Stimulated activated naive CD8-positive, alpha-beta T cell treated with anti-CD3 and anti-CD28 coated beads, Interleukin-15, amount 100 ng/mL, for 72 hours (primary cell): ENCODE measurements at regions not wholly inside any gene's neighbourhood (a gene's known extent, or its start where the extent isn't known, plus 50 kb on each side); places are given as distances from the start of the nearest gene placed in this dataset.
"Not testable (repeated sequence)": the region's sequence is repeated elsewhere in the genome, so short reads cannot be mapped to it uniquely, and the experiment has no call there.

Source experiments
- ATAC-seq: fragments of 150-1000 bp; cut with Tn5 transposase; 2 replicates; pipeline ENCODE4 v1.10.0; 2021; ENCODE audit warnings: mild to moderate bottlenecking, moderate library complexity
- DNase-seq, 2 donors: peaks; one replicate each; pipeline ENCODE4 v3.0.0; 2021 to 2022
- H3K27ac Mint-ChIP-seq, 2 donors: one replicate each; pipeline ENCODE4 v1.8.0; 2022; ENCODE audit warnings: mild to moderate bottlenecking in 2 of 2, mixed read lengths in 2 of 2, moderate library complexity in 2 of 2
- H3K27me3 Mint-ChIP-seq: one replicate; pipeline ENCODE4 v1.8.0; 2022; ENCODE audit warnings: mixed read lengths
- H3K4me1 Mint-ChIP-seq: one replicate; pipeline ENCODE4 v1.8.0; 2022; ENCODE audit warnings: mild to moderate bottlenecking, mixed read lengths
- H3K4me3 Mint-ChIP-seq, 2 donors: one replicate each; pipeline ENCODE4 v1.8.0; 2022; ENCODE audit warnings: mild to moderate bottlenecking in 2 of 2, mixed read lengths in 2 of 2, moderate library complexity in 1 of 2
- H3K9me3 Mint-ChIP-seq, 2 donors: one replicate each; pipeline ENCODE4 v1.8.0; 2022; ENCODE audit warnings: mixed read lengths in 2 of 2

DNA sequence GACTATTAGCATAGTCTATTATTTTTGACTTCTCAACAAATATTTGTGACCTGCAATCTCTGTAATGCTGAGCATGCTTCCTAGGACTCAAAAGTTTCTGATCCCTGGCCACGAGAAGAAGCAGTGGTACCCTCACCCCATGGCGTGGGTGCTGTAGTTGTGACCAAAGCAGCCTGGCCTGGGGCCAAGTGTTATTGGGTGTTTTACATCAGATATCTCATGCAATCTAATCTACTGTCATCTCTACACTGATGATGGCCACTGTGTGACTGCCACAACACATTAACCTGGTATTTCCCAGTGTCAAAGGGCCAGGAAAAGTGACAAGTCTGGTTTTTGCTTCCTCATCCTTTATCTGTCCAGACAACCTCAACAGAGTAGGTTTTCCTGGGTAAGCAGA is 80.8 kb upstream of the WIPF1 start:
- DNase-seq (no peak), ATAC-seq (no peak)
- no peaks in the 10 kb centered on the region for H3K9me3 Mint-ChIP-seq
- peak overlapping the region; percentile 33 to 85 for H3K27ac Mint-ChIP-seq
- no peaks in the 10 kb centered on the region for H3K27me3 Mint-ChIP-seq
- H3K4me3 Mint-ChIP-seq: peak overlapping the region in 1 of 2 donors; percentile 1
- H3K4me1 Mint-ChIP-seq: peaks cover 66% of the 10 kb centered on the region

DNA sequence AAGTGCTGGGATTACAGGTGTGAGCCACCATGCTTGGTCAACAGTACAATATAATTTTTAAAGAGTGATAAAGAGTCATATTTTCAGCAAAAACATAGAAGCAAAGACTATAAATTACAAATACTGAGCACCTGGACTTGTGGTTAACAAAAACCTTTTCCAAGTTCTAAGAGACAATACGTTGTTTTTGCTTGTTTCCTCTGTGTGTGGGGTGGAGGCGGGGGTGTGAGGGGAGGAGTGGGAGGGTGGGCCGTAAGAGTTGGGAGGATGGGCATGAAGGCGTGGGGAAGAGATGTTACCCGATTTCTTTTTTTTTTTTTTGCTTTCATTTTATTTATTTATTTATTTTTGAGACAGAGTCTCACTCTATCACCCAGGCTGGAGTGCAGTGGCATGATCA is 78.0 kb upstream of the WIPF1 start:
- DNase-seq (no peak), ATAC-seq (no peak)
- no peak overlapping the region for H3K27ac Mint-ChIP-seq
- H3K4me3 Mint-ChIP-seq: peak overlapping the region; percentile 20 to 54
- H3K4me1 Mint-ChIP-seq: peaks cover 55% of the 10 kb centered on the region
- peaks cover 7 to 10% of the 10 kb centered on the region in 2 donors for H3K9me3 Mint-ChIP-seq
- H3K27me3 Mint-ChIP-seq: no peaks in the 10 kb centered on the region

DNA sequence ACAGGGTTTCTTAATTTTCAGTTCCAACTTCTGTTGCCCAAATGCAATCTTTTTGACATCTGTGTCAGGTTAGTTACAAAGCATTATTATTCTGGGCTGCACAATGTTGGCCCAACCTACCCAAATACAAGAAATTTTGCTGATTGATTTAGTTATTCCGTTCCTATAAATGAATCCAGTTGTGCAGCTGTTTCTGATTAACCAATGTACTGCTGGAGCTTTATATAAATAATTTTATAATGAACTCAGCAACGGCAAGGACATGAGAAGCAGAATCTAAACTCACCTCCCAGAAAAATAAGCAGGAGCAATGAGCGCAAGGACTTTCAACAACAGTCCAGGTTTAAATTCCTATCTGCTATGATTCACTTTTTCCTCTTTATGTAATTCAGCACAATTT is 76.3 kb upstream of the WIPF1 start:
- no peaks in the 10 kb centered on the region for H3K27me3 Mint-ChIP-seq
- DNase-seq (no peak), ATAC-seq (no peak)
- no peak overlapping the region for H3K27ac Mint-ChIP-seq
- H3K9me3 Mint-ChIP-seq: peaks cover 7 to 10% of the 10 kb centered on the region in 2 donors
- H3K4me1 Mint-ChIP-seq: peaks cover 43% of the 10 kb centered on the region
- no peak overlapping the region for H3K4me3 Mint-ChIP-seq

DNA sequence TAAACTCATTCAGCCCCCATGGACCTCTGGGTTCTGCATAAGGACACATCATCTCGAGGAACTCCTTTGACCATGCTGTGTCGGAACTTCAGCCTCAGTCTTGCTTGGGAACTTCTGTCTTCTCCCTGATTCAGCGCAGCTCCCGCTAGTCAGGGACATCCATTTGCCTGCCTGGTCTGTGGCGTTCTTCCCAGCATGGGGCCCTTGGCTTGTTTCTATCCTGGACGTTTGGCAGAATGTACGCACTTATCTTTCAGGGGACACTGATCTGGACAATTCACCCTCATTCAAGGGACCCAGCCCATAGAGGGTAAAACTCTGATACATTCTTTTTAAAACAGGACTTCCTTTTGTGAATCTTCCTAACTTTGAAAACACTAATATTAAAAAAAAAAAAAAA is 75.8 kb upstream of the WIPF1 start:
- ATAC-seq (no peak), DNase-seq (no peak)
- Mint-ChIP-seq H3K4me1 (peaks cover 42% of the 10 kb centered on the region), H3K27ac (no peak overlapping the region), H3K27me3 (no peaks in the 10 kb centered on the region), H3K9me3 (peaks cover 7 to 10% of the 10 kb centered on the region in 2 donors), H3K4me3 (no peak overlapping the region)

DNA sequence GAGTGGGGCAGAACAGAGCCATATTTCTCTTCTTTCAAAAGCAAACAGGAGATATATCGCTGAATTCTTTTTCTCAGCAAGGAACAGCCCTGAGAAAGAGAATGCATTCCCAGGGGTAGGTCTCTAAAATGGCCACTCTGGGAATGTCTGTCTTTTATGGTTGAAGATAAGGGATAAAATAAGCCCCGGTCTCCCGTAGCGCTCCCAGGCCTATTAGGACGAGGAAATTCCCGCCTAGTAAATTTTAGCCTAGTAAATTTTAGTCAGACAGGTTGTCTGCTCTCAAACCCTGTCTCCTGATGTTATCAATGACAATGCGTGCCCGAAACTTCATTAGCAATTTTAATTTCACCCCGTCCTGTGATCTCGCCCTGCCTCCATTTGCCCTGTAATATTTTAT is 73.9 kb upstream of the WIPF1 start:
- H3K4me1 Mint-ChIP-seq: peaks cover 42% of the 10 kb centered on the region
- not testable (repeated sequence) for ATAC-seq, H3K27me3 Mint-ChIP-seq

DNA sequence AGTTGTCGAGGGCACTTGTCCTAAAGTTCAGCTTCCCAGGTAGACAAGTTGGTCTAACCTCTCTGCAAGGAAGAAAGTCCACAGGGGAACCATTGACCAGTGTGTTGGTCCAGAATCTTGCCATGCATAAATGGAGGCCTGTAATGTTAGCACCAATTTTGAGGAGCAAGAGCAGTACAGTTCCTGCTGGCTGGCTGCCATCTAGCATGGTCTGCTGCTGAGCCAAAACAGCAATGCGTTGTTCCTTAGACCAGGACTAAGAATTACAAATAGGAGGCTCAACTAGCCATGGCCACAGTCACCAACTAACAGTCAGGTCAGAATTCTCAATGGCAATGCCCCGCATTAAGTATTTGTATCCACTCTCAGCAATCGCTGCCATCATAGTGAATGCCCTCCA is 72.8 kb upstream of the WIPF1 start:
- H3K27me3 Mint-ChIP-seq: no peaks in the 10 kb centered on the region
- H3K4me1 Mint-ChIP-seq: peaks cover 32% of the 10 kb centered on the region
- H3K27ac Mint-ChIP-seq: no peak overlapping the region
- H3K4me3 Mint-ChIP-seq: no peak overlapping the region
- peaks cover 7 to 10% of the 10 kb centered on the region in 2 donors for H3K9me3 Mint-ChIP-seq
- ATAC-seq: no peak
- DNase-seq: no peak

More for the DNA sequence above, 73.9 kb upstream of the WIPF1 start:
- DNase-seq, H3K4me3 Mint-ChIP-seq, H3K27ac Mint-ChIP-seq: not testable (repeated sequence)
- H3K9me3 Mint-ChIP-seq: peaks cover 7 to 10% of the 10 kb centered on the region in 2 donors

DNA sequence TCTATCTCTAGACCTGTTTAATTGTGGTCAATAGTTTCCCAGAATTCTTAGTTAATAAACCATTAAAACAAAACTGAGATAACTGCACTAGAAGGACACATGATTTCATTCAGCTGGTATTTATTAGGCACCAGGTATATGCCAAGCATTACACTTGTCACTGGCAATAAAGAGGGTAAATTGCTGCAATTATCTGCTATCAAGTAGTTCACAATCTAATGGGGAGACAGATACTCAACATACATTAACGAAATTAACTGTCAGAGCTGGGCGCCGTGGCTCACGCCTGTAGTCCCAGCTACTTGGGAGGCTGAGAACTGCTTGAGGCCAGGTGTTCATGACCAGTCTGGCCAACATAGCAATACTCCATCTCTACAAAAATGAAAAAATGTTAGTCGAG is 71.7 kb upstream of the WIPF1 start:
- peaks cover 32% of the 10 kb centered on the region for H3K4me1 Mint-ChIP-seq
- no peak overlapping the region for H3K4me3 Mint-ChIP-seq
- H3K9me3 Mint-ChIP-seq: peaks cover 7 to 10% of the 10 kb centered on the region in 2 donors
- no peak for DNase-seq
- H3K27ac Mint-ChIP-seq: no peak overlapping the region
- no peaks in the 10 kb centered on the region for H3K27me3 Mint-ChIP-seq
- no peak for ATAC-seq

DNA sequence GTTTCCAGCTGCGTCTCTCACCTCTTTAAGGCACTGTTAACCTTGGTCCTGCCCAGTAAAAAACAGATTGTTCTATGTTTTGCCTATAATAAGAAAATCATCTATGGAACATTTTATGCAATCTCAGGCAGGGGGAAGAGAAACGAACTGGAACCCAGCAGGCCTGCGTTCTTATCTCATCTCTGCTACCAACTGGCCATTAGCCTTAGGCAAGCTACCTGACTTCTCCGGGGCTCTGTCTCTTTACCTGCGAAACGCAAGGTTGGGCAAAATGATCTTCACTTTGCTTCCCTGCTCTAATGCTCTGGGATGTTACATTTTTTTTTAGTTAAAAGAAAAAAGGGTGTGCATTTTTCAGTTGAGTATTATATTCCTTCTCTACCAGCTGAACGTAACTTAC is 70.5 kb upstream of the WIPF1 start:
- H3K27ac Mint-ChIP-seq: no peak overlapping the region

DNA sequence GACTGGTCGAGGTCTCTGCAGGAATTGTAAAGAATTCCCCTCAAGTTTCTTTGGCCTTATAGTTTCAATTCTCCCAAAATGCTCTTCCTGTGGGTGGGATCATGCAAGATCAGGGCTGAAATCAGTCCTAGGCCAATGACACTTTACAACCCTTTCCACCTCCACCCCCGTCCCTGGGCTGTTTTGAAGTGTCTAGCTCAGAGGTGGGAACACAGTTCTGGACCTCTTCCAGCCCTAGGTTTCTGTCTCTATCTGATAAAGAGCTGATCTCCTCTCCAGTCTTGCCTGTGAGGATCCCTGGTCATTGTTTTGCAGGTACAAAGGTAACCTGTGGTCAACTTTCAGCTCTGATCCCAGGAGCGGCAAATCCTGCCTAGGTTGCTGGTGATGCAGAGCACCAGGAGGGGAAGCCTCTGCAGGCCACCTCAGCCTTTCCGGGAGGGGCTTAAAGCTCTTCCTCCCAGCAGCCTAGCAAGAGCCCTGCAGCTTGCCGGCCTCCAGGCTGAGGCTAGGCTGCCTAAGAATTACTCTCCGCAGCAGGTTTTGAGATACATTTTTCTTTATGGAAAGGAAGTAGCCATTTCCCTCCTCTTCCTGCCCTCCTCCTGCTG is 69.8 kb upstream of the WIPF1 start:
- H3K4me1 Mint-ChIP-seq: peaks cover 51% of the 10 kb centered on the region
- H3K4me3 Mint-ChIP-seq: peak overlapping the region in 1 of 2 donors; percentile 42
- ATAC-seq (peak; percentile 53), DNase-seq (no peak)
- no peaks in the 10 kb centered on the region for H3K27me3 Mint-ChIP-seq
- H3K27ac Mint-ChIP-seq: no peak overlapping the region
- peaks cover 7% of the 10 kb centered on the region in 2 donors for H3K9me3 Mint-ChIP-seq

More for the DNA sequence above, 70.5 kb upstream of the WIPF1 start:
- H3K27me3 Mint-ChIP-seq: no peaks in the 10 kb centered on the region
- H3K4me1 Mint-ChIP-seq: peaks cover 44% of the 10 kb centered on the region
- peaks cover 7 to 10% of the 10 kb centered on the region in 2 donors for H3K9me3 Mint-ChIP-seq
- no peak for DNase-seq
- ATAC-seq: no peak
- H3K4me3 Mint-ChIP-seq: peak overlapping the region; percentile 39 to 64

DNA sequence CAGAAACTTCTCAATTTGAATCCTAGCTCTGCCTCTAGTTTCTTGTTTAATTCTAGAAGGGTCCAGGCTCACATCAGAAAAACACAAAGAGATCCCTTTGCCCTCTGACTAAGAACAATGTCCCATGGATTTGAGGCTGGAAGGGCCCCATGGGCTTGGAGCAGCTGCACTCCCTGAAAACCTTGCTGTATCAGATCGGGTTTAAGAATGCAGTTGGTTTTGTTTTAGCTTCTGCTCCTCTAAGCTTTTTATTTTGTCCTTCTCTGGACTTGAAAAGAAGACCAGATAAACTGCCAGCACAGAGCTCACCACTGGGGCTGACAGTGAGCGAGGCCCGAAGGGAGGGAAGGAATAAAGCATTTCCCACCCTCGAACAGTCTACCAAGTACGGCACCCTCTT is 69.2 kb upstream of the WIPF1 start:
- DNase-seq (no peak), ATAC-seq (no peak)
- H3K27me3 Mint-ChIP-seq: no peaks in the 10 kb centered on the region
- peaks cover 2 to 4% of the 10 kb centered on the region in 2 donors for H3K9me3 Mint-ChIP-seq
- H3K4me3 Mint-ChIP-seq: peak overlapping the region in 1 of 2 donors; percentile 42
- no peak overlapping the region for H3K27ac Mint-ChIP-seq
- H3K4me1 Mint-ChIP-seq: peaks cover 54% of the 10 kb centered on the region

DNA sequence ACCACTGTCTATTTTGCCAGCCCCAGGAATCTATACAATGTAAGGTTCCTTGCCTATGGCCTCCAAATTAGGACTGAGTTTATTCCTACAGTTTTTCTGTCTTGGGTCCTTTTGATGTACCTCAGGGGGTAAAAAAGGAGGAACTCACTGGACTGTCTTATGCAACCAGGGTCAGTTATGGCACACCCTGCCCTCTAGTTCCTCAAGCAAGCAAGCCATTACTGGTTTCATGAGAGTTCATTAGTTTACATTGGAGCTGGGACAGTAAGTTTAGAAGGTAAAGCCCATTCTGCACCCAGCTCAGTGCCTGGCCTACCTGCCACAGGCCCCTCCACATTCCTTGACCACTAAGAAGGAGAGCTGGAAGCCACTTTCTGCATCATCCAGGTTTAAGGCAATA is 68.7 kb upstream of the WIPF1 start:
- Mint-ChIP-seq H3K9me3 (no peaks in the 10 kb centered on the region), H3K4me1 (peaks cover 54% of the 10 kb centered on the region), H3K27ac (no peak overlapping the region), H3K27me3 (no peaks in the 10 kb centered on the region), H3K4me3 (no peak overlapping the region)
- ATAC-seq: no peak
- DNase-seq: no peak

DNA sequence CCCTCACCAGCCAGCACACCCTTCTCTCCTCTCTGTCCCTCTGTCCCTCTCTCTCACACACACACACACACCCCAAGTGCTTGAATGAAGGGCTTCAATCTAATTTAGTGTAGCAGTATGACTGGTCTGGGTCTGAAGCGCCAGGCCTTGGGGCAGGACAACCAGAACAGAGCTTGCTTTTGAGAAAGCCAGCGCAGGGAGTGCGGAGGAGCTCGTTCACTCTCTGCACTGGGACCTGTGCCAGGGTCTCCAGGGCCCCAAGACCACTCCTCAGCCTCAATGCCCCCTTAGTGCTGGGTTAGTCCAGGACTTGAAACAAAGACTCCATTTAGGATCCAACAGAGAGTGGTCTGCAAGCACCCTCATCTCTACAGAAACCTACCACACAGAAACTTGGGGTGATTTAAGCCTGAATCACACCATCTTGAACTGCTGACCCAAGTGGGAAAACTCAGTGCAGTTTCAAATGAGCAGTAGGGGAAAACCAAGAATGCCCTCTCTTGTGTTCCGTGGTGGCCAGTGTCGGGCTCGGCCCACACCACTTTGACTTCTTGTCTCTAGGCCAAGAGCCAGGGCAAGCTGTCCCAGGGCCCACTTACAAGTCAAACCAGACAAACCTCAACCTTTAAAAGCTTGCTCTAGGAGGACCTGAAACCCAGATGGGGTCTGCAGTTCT is 66.6 kb upstream of the WIPF1 start:
- Mint-ChIP-seq H3K9me3 (no peaks in the 10 kb centered on the region), H3K27ac (no peak overlapping the region), H3K27me3 (no peaks in the 10 kb centered on the region), H3K4me3 (no peak overlapping the region), H3K4me1 (peaks cover 65% of the 10 kb centered on the region)
- no peak for DNase-seq
- no peak for ATAC-seq

DNA sequence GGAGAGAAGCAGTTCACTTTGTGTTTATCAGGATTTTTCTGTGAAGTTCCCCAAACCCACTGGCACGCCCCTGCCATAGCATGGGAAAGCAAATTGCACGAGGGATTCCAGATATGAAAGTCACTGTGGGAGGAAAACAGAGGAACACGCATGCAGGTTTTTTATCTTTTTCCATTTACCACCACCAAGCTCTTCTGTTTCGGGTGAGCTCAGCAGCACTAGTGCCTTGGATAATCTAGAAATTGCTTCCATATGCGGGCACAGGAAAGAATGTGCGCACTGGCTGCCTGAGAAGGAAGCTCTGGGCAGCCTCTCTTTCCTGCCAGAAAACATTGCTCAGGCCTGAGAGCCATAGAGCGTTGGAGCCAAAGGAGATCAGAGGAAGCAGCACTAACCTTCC is 65.9 kb upstream of the WIPF1 start:
- ATAC-seq (no peak), DNase-seq (no peak)
- no peaks in the 10 kb centered on the region for H3K9me3 Mint-ChIP-seq
- no peak overlapping the region for H3K4me3 Mint-ChIP-seq
- peaks cover 66% of the 10 kb centered on the region for H3K4me1 Mint-ChIP-seq
- no peak overlapping the region for H3K27ac Mint-ChIP-seq
- no peaks in the 10 kb centered on the region for H3K27me3 Mint-ChIP-seq

DNA sequence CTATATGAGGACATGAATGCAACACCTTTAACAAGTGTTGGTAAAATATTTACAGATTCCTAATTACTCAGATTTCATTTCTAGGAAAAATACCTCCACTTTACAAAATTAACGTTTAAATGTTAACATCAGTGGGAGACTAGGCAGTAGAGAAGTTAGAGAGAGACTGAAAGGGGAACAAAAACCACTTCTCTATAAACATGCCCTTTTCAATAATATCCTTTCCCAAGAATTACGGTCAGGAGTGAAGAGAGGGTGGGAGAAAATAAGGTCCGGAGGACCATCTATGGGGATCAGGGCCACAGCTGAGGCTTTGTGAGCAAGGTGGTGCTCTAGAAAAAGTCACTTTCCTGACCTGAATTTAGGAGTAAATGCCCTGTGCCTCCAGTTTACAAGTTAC is 65.3 kb upstream of the WIPF1 start:
- H3K27me3 Mint-ChIP-seq: no peaks in the 10 kb centered on the region

DNA sequence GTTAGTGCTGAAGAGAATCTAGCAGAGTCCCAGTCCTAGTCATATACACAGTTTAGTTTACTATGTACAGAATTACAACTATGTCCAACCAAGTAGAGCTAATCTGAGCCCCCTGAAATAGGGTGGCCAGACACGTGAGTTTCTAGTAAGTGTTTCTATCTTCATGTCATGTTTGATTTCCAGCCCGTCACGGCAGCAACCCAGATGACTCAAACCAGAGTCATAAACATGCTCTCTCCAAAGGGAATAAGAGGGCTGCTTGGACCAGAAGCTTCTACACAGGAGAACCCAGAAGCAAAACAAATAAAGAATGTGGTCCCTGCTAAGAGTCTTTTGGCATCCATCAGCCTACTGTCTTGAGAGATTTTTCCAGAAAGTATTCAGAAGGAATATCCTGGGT is 64.9 kb upstream of the WIPF1 start:
- Mint-ChIP-seq H3K4me3 (no peak overlapping the region), H3K9me3 (no peaks in the 10 kb centered on the region), H3K27ac (no peak overlapping the region), H3K27me3 (no peaks in the 10 kb centered on the region), H3K4me1 (peaks cover 55% of the 10 kb centered on the region)
- ATAC-seq: no peak
- no peak for DNase-seq

More for the DNA sequence above, 65.3 kb upstream of the WIPF1 start:
- no peak overlapping the region for H3K27ac Mint-ChIP-seq
- peaks cover 59% of the 10 kb centered on the region for H3K4me1 Mint-ChIP-seq
- no peaks in the 10 kb centered on the region for H3K9me3 Mint-ChIP-seq
- no peak overlapping the region for H3K4me3 Mint-ChIP-seq
- no peak for DNase-seq
- ATAC-seq: no peak

DNA sequence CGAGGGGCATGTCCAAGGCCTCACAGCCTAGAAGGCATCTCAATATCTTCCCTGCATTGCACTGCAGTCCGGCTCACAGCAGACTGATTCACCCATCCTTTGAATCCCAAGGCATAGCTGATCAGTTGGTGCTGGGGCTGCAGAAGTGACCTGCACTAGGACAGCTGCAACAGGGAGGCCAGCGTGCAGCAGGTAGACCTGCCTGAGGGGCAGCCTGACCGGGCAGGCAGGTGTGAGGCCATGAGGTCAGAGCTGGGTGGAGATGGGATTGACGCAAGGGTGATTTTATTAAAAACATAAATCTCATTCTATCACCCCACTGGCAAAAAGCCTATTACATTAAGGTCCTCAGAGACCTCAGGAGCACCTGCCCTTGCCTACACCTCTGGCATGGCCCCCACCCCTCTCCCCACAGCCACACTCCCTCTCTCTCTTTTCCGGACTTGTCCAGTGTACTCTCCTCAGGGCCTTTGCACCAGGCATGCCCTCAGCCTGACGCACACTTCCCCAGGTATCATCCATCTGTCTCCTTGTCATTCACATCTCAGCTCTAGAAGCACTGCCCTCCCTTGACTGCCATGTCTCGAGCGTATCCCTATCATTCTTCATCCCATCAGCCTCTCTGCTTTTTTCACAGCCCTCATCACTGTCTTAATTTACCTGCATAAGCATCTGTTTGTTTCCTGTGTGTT is 63.5 kb upstream of the WIPF1 start:
- no peaks in the 10 kb centered on the region for H3K27me3 Mint-ChIP-seq

More for the DNA sequence above, 63.5 kb upstream of the WIPF1 start:
- H3K27ac Mint-ChIP-seq: no peak overlapping the region
- no peak overlapping the region for H3K4me3 Mint-ChIP-seq
- H3K4me1 Mint-ChIP-seq: peaks cover 53% of the 10 kb centered on the region
- H3K9me3 Mint-ChIP-seq: peaks cover 2% of the 10 kb centered on the region in 2 donors
- ATAC-seq: no peak
- no peak for DNase-seq
